Stomach smooth muscle (tissue), 2 donors: ENCODE measurements at regions not wholly inside any gene's neighbourhood (a gene's known extent, or its start where the extent isn't known, plus 50 kb on each side); places are given as distances from the start of the nearest gene placed in this dataset.

Experiments
- H3K27ac ChIP-seq: one replicate; pipeline ENCODE4 v1.7.0; 2013; ENCODE audit warnings: mild to moderate bottlenecking, low read length, inconsistent platforms
- H3K27me3 ChIP-seq, 2 donors: one replicate each; pipeline ENCODE4 v1.7.0; 2013; ENCODE audit warnings: low read length in 2 of 2; ENCODE audit not compliant: insufficient read depth in 2 of 2, control insufficient read depth in 1 of 2
- H3K36me3 ChIP-seq, 2 donors: one replicate each; pipeline ENCODE4 v1.7.0; 2013; ENCODE audit warnings: low read length in 2 of 2; ENCODE audit not compliant: control insufficient read depth in 2 of 2, insufficient read depth in 2 of 2
- H3K4me1 ChIP-seq: one replicate; pipeline ENCODE4 v1.7.0; 2013; ENCODE audit warnings: low read length; ENCODE audit not compliant: control insufficient read depth, insufficient read depth
- H3K4me3 ChIP-seq, 2 donors: one replicate each; pipeline ENCODE4 v1.7.0; 2013; ENCODE audit warnings: low read length in 2 of 2
- H3K9ac ChIP-seq, 2 donors: one replicate each; pipeline ENCODE4 v1.7.0; 2013; ENCODE audit warnings: low read length in 2 of 2, mild to moderate bottlenecking in 1 of 2
- H3K9me3 ChIP-seq, 2 donors: one replicate each; pipeline ENCODE4 v1.7.0; 2013; ENCODE audit warnings: low read length in 2 of 2; ENCODE audit not compliant: control insufficient read depth in 2 of 2
- donor health status: healthy.
- donor health status: Pancreatic carcinoma.

DNA sequence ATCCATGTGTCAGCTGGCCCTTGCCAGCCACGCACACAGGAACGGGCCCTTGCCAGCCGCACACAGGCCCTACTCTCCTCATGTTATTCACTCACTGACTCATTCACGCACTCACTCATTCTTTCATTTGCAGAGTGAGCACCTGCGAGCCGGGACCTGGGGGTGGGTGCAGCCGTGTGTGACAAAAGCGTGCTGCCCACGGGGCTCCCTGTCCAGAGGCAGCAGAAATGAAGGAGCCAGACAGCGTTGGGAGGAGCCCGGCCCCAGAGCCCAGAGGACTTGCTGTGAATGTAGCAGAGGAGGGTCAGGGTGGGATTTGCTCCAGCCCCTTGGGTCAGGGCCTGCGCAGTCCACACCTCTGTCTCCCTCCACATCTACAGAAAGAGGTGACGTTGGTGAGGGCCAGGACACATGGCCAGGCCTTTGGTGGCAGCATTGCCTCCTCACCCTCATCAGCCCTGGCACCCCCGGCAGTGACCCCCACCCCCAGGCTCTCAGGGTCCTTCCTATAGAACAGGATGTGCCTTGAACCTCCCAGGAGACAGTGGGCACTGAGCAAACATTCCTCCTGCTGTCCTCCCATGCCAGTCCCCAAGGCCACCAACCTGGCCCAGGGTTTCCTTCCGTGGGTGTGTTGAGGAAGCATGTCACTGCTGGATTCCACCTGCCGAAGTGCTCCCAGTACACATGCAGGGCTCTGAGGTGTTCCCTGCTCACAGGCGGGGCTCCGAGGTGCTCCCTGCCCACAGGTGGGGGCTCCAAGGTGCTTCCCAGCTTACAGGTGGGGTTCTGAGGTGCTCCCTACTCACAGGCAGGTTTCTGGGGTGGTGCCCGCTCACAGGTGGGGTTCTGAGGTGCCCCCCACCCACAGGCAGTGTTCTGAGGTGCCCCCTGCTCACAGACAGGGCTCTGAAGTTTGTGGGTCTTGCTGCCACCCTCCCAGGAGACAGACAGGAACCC lies 105.7 kb downstream of the HMX1 start:
- no peaks in the 10 kb centered on the region for H3K4me1 ChIP-seq
- H3K36me3 ChIP-seq = no peaks in the 10 kb centered on the region
- no peak overlapping the region for H3K4me3 ChIP-seq
- no peak overlapping the region for H3K27ac ChIP-seq
- H3K9me3 ChIP-seq = no peaks in the 10 kb centered on the region
- no peak overlapping the region for H3K9ac ChIP-seq
- peaks cover 3 to 14% of the 10 kb centered on the region in 2 donors for H3K27me3 ChIP-seq

DNA sequence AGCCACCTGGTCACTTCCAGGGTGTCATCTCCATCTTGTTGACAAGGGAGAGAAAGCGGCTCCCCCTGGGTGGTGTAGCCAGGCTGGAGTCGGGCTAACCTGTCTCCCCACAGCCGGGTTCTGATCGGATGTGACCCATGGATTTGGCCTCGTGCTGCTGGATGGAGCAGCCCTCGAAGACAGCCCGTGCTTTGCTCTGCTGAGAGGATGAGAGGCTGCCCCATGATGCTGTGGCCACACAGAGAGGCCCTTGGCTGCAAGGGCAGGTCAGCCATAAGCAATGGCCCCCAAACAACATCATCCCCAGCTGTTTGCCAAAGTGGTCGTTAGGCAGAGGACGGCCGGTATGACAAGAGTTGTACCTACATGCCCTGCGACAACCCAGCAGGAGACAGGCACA lies 106.6 kb downstream of the HMX1 start:
- no peak overlapping the region for H3K9ac ChIP-seq
- H3K27me3 ChIP-seq = peaks cover 3 to 14% of the 10 kb centered on the region in 2 donors
- no peak overlapping the region for H3K4me3 ChIP-seq
- H3K27ac ChIP-seq = no peak overlapping the region
- H3K4me1 ChIP-seq = no peaks in the 10 kb centered on the region
- H3K9me3 ChIP-seq = no peaks in the 10 kb centered on the region
- no peaks in the 10 kb centered on the region for H3K36me3 ChIP-seq

GRCh38 chr4:8763966-8764901 lies 107.4 kb downstream of the HMX1 start:
- H3K9ac ChIP-seq = no peak overlapping the region
- H3K27ac ChIP-seq = no peak overlapping the region
- no peaks in the 10 kb centered on the region for H3K9me3 ChIP-seq
- H3K4me3 ChIP-seq = no peak overlapping the region
- H3K27me3 ChIP-seq = peaks cover 3 to 12% of the 10 kb centered on the region in 2 donors
- no peaks in the 10 kb centered on the region for H3K4me1 ChIP-seq
- no peaks in the 10 kb centered on the region for H3K36me3 ChIP-seq

DNA sequence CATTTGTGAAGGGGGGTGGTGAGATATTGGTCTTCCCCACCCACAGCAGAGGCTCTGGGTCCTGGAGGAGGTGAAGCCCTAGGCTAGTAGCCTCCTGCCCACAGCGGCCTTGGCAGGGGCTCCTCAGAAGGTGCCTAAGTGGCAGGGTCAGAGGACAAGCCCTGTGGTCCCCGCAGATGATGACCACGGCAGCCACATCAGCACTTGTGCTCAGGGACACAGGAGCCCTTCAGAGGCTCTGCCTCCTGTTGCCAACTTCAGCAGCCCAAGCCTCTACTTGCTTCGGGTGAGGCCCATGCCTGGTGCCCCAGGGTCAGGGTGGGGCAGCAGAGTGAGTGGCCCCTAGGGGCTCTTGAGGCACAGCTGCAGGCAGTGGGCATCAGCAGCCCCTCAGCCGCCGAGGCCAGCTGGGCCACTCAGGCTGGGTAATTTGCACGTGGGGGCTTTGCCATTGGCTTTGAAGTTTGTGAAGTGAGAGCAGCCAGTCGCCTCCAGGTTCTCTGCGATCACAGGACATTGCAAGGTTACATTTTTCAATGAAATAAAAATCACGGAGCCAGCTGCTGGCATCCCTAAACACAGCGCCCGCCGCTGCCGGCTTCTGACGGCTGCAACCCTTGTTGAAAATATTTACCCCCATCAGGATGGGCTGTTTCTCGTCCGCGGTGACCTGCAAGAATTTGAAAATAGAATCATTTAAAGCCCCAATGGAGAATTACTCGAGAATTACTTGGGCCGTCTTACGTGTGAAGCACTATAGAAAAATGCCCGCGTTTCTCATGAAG lies 108.5 kb downstream of the HMX1 start:
- no peaks in the 10 kb centered on the region for H3K4me1 ChIP-seq
- H3K27ac ChIP-seq = no peak overlapping the region
- peaks cover 0 to 9% of the 10 kb centered on the region in 2 donors for H3K27me3 ChIP-seq
- H3K9me3 ChIP-seq = no peaks in the 10 kb centered on the region
- no peaks in the 10 kb centered on the region for H3K36me3 ChIP-seq
- H3K4me3 ChIP-seq = no peak overlapping the region
- no peak overlapping the region for H3K9ac ChIP-seq

DNA sequence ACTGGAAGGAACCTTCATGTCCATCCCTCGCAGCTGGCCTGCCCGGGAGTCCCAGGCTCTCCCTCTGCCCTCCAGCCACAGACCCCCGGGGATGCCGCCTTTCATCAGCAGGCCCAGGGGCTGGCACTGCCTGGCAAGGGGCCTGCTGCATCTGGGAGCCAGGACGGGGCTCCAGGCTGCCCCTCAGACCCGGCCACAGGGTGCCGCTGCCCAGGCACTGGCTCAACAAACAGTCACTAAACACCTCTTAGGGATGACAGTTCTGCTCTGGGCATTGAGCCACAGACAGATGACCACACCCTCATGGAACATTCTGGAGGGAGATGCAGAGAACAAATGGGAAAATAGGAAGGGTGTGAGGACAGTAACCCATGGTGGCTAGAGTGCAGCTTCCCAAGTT lies 109.3 kb downstream of the HMX1 start:
- H3K4me1 ChIP-seq = no peaks in the 10 kb centered on the region
- no peak overlapping the region for H3K27ac ChIP-seq
- H3K4me3 ChIP-seq = no peak overlapping the region
- no peak overlapping the region for H3K9ac ChIP-seq
- no peaks in the 10 kb centered on the region for H3K9me3 ChIP-seq
- peaks cover 0 to 9% of the 10 kb centered on the region in 2 donors for H3K27me3 ChIP-seq
- H3K36me3 ChIP-seq = no peaks in the 10 kb centered on the region

- no peaks in the 10 kb centered on the region for H3K4me1 ChIP-seq
- no peak overlapping the region for H3K4me3 ChIP-seq
Measured at GRCh38 chr4:8761824-8762205, 109.8 kb downstream of the HMX1 start.

DNA sequence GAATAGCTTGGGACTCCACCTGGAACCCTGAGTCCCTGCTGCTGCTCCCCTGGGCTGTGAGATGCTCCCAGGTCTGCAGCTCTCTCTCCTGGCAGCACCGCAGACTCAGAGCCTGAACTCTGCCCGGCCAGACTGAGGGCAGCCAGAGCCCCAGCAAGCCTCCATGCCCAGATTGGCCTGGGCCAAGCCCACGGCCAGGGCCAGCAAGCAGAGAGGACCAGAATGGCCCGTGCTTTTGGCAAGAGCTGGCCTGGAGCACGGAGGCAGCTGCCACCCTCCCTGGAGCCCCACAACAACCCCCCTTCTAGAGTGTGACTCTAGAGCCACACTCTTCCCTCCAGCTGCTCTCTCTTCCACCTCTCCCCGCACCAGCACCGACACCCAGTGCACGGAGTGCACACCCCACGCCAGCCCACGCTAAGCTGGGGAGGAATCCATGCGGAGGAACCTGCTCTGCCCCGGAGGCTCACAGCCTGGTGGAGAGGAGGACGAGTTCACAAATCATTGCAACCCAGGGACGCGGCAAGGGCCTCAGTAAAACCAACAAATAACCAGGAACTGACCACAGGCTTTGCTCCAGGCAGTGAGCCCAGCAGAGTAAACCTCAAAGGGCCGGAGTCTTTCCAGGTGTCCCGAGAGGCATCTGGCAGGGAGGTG lies 110.3 kb downstream of the HMX1 start:
- no peaks in the 10 kb centered on the region for H3K36me3 ChIP-seq
- H3K4me3 ChIP-seq = no peak overlapping the region
- H3K4me1 ChIP-seq = no peaks in the 10 kb centered on the region
- no peak overlapping the region for H3K27ac ChIP-seq
- H3K27me3 ChIP-seq = peaks cover 0 to 7% of the 10 kb centered on the region in 2 donors
- H3K9ac ChIP-seq = no peak overlapping the region
- H3K9me3 ChIP-seq = no peaks in the 10 kb centered on the region

More at GRCh38 chr4:8761824-8762205, 109.8 kb downstream of the HMX1 start:
- peaks cover 0 to 9% of the 10 kb centered on the region in 2 donors for H3K27me3 ChIP-seq
- H3K27ac ChIP-seq = no peak overlapping the region
- H3K36me3 ChIP-seq = no peaks in the 10 kb centered on the region
- no peaks in the 10 kb centered on the region for H3K9me3 ChIP-seq
- H3K9ac ChIP-seq = no peak overlapping the region

GRCh38 chr4:8760561-8760960 lies 111.1 kb downstream of the HMX1 start:
- Histone ChIP-seq H3K27ac (no peak overlapping the region), H3K9me3 (no peaks in the 10 kb centered on the region), H3K9ac (no peak overlapping the region), H3K36me3 (no peaks in the 10 kb centered on the region), H3K4me1 (no peaks in the 10 kb centered on the region), H3K4me3 (no peak overlapping the region), H3K27me3 (peaks cover 0 to 4% of the 10 kb centered on the region in 2 donors)

DNA sequence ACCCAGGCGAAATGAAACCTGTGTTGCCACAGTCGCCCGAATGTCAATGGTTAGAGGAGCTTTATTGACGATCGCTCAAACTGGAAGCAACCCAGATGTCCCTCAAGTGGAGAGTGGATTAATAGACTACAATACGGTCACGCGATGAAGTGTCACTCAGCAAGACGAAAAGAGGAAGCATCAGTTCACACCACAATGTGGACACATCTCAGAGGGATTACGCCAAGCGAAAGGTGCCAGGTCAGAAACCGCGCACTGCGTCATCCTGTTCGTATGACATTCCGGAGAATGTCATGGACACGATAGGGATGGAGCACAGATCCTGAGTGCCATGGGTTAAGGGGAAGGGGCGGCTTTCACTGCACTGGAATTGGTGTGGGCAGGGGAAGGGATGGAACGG lies 111.7 kb downstream of the HMX1 start:
- Histone ChIP-seq H3K9me3 (no peaks in the 10 kb centered on the region), H3K27ac (no peak overlapping the region), H3K27me3 (peaks cover 0 to 4% of the 10 kb centered on the region in 2 donors), H3K9ac (no peak overlapping the region), H3K4me3 (no peak overlapping the region), H3K36me3 (no peaks in the 10 kb centered on the region), H3K4me1 (no peaks in the 10 kb centered on the region)

DNA sequence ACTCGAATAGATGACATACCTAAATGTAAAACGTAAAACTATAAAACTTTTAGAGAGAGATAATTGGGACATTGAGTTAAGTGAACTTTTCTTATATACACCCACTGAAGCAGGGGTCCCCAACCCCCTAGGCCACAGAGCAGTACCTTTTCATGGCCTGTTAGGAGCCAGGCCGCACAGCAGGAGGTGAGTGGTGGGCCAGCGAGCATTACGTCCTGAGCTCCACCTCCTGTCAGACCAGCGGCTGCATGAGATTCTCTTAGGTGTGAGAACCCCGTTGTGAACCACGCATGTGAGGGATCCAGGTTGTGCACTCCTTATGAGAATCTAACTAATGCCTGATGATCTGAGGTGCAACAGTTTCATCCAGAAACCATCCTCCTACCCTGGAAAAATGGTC lies 114.8 kb downstream of the HMX1 start:
- H3K36me3 ChIP-seq = no peaks in the 10 kb centered on the region
- H3K9me3 ChIP-seq = peaks cover 0 to 3% of the 10 kb centered on the region in 2 donors
- no peak overlapping the region for H3K27ac ChIP-seq
- peaks cover 0 to 2% of the 10 kb centered on the region in 2 donors for H3K27me3 ChIP-seq
- no peak overlapping the region for H3K9ac ChIP-seq
- no peaks in the 10 kb centered on the region for H3K4me1 ChIP-seq
- H3K4me3 ChIP-seq = no peak overlapping the region
